GM12878 (cell line): ENCODE measurements at regions not wholly inside any gene's neighbourhood (a gene's known extent, or its start where the extent isn't known, plus 50 kb on each side); places are given as distances from the start of the nearest gene placed in this dataset.

Experiments used
- ATAC-seq: fragments of 200-7000 bp; cut with Tn5 transposase; 3 replicates; pipeline ENCODE4 v1.9.1; 2020; ENCODE audit warnings: mild to moderate bottlenecking, moderate library complexity
- BruUV-seq: library from RNA; stranded (reverse); fragments of 400-500 nt; replicated peaks from 2 replicates; lab custom pipeline; 2021; lab: Mats Ljungman, UMichigan
- CTCF ChIA-PET: fragments of 300-600 bp; sonication (Branson Sonifier 250); formaldehyde crosslinking; extraction: SDS; loops from one replicate; lab custom pipeline; 2021; ENCODE audit warnings: inconsistent platforms; lab: Yijun Ruan, JAX
- POLR2A ChIA-PET: fragments of 350-600 bp; formaldehyde crosslinking; extraction: SDS; loops from one replicate; lab custom pipeline; 2021; ENCODE audit warnings: inconsistent platforms; lab: Charles Lee
- RAD21 ChIA-PET: fragments of 300-600 bp; sonication (Branson Sonifier 250); formaldehyde crosslinking; loops from one replicate; lab custom pipeline; 2023; ENCODE audit warnings: antibody characterized with exemption; ENCODE audit not compliant: unreplicated experiment; lab: Charles Lee
- SMC1A ChIA-PET: fragments of 300-600 bp; sonication (Branson Sonifier 250); formaldehyde crosslinking; loops from one replicate; lab custom pipeline; 2023; ENCODE audit not compliant: unreplicated experiment, uncharacterized antibody; lab: Charles Lee
- DNase-seq: peaks from one replicate; pipeline ENCODE4 v3.0.0-alpha.2; 2011; ENCODE audit warnings: low read depth, low spot score
- FAIRE-seq: peaks from 3 replicates; lab custom pipeline; 2011; peaks lifted over from hg19 to GRCh38; lab: Jason Lieb, UNC
- H2AFZ ChIP-seq: 2 replicates; pipeline ENCODE4 v1.6.0; 2011; ENCODE audit warnings: low read depth, low read length, control low read depth; ENCODE audit not compliant: control insufficient read depth
- H3K27ac ChIP-seq: 2 replicates; pipeline ENCODE4 v1.5.1; 2011; ENCODE audit warnings: control low read depth; ENCODE audit not compliant: control insufficient read depth, insufficient read depth
- H3K27me3 ChIP-seq, 2 experiments: replicated peaks in 1 of 2; 2 replicates each; pipeline versions ENCODE4 v1.6.0 to v1.6.1; 2011; ENCODE audit warnings: low read length in 1 of 2; ENCODE audit not compliant: control insufficient read depth in 2 of 2, insufficient read depth in 2 of 2
- H3K36me3 ChIP-seq, 2 experiments: 2 replicates each; pipeline ENCODE4 v1.5.1; 2011; ENCODE audit warnings: low read length in 1 of 2; ENCODE audit not compliant: control insufficient read depth in 2 of 2, insufficient read depth in 2 of 2
- H3K4me1 ChIP-seq: 2 replicates; pipeline ENCODE4 v1.6.1; 2011; ENCODE audit warnings: mild to moderate bottlenecking, low read length, moderate library complexity, mixed read lengths; ENCODE audit not compliant: control insufficient read depth, insufficient read depth
- H3K4me2 ChIP-seq: 2 replicates; pipeline ENCODE4 v1.6.0; 2011; ENCODE audit warnings: control low read depth; ENCODE audit not compliant: control insufficient read depth, insufficient read depth
- H3K4me3 ChIP-seq: fragments of 200-600 bp; sonication (generic); 2 replicates; pipeline ENCODE4 v1.5.1; 2016
- H3K79me2 ChIP-seq: 2 replicates; pipeline ENCODE4 v1.6.0; 2011; ENCODE audit warnings: low read length; ENCODE audit not compliant: control insufficient read depth, insufficient read depth
- H3K9ac ChIP-seq: 2 replicates; pipeline ENCODE4 v1.8.0; 2011; ENCODE audit warnings: low read length, control low read depth, mixed read lengths; ENCODE audit not compliant: control insufficient read depth, insufficient read depth
- H3K9me3 ChIP-seq: replicated peaks from 3 replicates; pipeline ENCODE4 v1.5.1; 2011; ENCODE audit warnings: mild to moderate bottlenecking, low read length; ENCODE audit not compliant: control insufficient read depth, insufficient read depth
- H4K20me1 ChIP-seq: 2 replicates; pipeline ENCODE4 v1.6.0; 2011; ENCODE audit not compliant: control insufficient read depth, insufficient read depth
- CBFB ChIP-seq: IDR thresholded peaks from 2 replicates; pipeline ENCODE4 v1.6.1; 2016; ENCODE audit warnings: antibody characterized with exemption, low read depth
- NR2C1 ChIP-seq: fragments of 450-650 bp; IDR thresholded peaks from 2 replicates; pipeline ENCODE4 v1.6.1; 2017; ENCODE audit warnings: antibody characterized with exemption, mild to moderate bottlenecking, moderate library complexity
- SP1 ChIP-seq: IDR thresholded peaks from one replicate; pipeline ENCODE4 v1.6.1; 2011; ENCODE audit warnings: low read depth, low read length
- TBL1XR1 ChIP-seq: IDR thresholded peaks from 2 replicates; pipeline ENCODE4 v1.6.1; 2012; ENCODE audit warnings: low read depth, low read length, improper control_type of control experiment
- ZBTB40 ChIP-seq: fragments of 450-650 bp; IDR thresholded peaks from 2 replicates; pipeline ENCODE4 v1.6.1; 2016; ENCODE audit warnings: mild to moderate bottlenecking, moderate library complexity, borderline replicate concordance
- WGBS: methylation state at CpG from one replicate; pipeline ENCODE4 v1.1.6; 2016; ENCODE audit warnings: low lambda C conversion rate; ENCODE audit not compliant: insufficient replicate concordance, insufficient coverage; ENCODE audit errors: missing lambda C conversion rate; 5-methylcytosine and 5-hydroxymethylcytosine counted together
- in situ Hi-C: fragments of 300-500 bp; cut with MboI; formaldehyde crosslinking; loops from 9 replicates; pipeline ENCODE4 v1.14.3; 2018; ENCODE audit warnings: mixed read lengths
- intact Hi-C: fragments of 100-400 bp; cut with micrococcal nuclease; formaldehyde crosslinking; loops from one replicate; pipeline ENCODE4 v1.14.2; 2022; ENCODE audit not compliant: unreplicated experiment

- H3K9me3 ChIP-seq = no peaks in the 10 kb centered on the region; the same call in 2 of the 3 replicates
- ChIA-PET RAD21 (interaction anchor here (0.8 to 5.9 kb wide), 6 partner anchors 11 to 80 kb away, joined by 3 to 36 read pairs (median 3); no protein-coding TSS in a partner anchor), POLR2A (interaction anchor here (0.6 to 2.6 kb wide), 6 partner anchors 9 to 20 kb away, joined by 3 to 13 read pairs (median 4); no protein-coding TSS in a partner anchor), CTCF (interaction anchor here (0.6 to 1.7 kb wide), 8 partner anchors 11 to 154 kb away, joined by 3 to 10 read pairs (median 3); no protein-coding TSS in a partner anchor), SMC1A (interaction anchor here (0.6 to 8.5 kb wide), 9 partner anchors 10 to 80 kb away, joined by 3 to 83 read pairs (median 3); no protein-coding TSS in a partner anchor)
- H3K79me2 ChIP-seq = no peaks in the 10 kb centered on the region
- no peak overlapping the region for H2AFZ ChIP-seq
- intact Hi-C loops (no loop called here), in situ Hi-C loops (no loop called here)
- H3K4me1 ChIP-seq = peaks cover 17% of the 10 kb centered on the region
- H3K27ac ChIP-seq = no peak overlapping the region
- H3K9ac ChIP-seq = no peak overlapping the region
- 63% methylated on average over 5 of the region's 5 CpGs for WGBS
- no peaks in the 10 kb centered on the region for H4K20me1 ChIP-seq
- H3K4me3 ChIP-seq = no peak overlapping the region
- H3K36me3 ChIP-seq = no peaks in the 10 kb centered on the region
- TF ChIP-seq NR2C1 (no peak), ZBTB40 (no peak), SP1 (no peak), CBFB (no peak), TBL1XR1 (no peak)
- no TSS peak for BruUV-seq
- ATAC-seq (no peak), DNase-seq (no peak), FAIRE-seq (no peak)
- no peak overlapping the region for H3K4me2 ChIP-seq
- no peaks in the 10 kb centered on the region for H3K27me3 ChIP-seq
Measured at GRCh38 chr2:42116195-42117181, 52.7 kb upstream of the EML4 start.
